ENCODE measurements at regions not wholly inside any gene's neighbourhood (a gene's known extent, or its start where the extent isn't known, plus 50 kb on each side); places are given as distances from the start of the nearest gene placed in this dataset.

DNA sequence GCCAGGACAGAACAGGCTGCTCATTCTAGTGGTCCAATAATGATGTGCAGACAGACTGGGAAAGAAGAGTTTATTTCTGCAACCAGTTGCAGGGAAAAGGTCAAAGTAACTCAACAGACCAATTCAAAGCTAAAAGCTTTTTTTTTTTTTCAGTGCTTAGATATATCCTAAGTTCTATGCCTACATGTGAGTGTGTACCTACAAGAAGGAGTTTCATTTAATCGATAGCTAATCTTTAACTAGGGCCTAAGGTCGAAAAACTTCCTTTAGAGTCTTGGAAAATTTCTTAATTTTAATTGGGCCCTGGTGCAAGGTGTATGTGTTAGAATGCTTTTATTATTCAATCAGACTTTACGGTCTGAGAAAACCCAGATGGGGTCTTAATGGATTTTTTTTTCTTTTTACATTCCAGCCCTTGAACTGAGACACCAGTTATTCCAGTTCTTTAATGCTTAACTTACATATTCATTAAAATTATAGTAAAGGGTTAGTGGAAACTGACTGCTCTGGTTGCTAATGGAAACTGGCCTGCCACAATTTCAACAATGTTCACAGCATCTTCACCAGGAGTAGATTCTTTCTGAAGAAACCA, 365.3 kb downstream of the MTRR start:
- 49 to 82% methylated on average over 3 of the region's 3 CpGs for WGBS, 2 donors
- DNase-seq (ENCODE audit: low spot score in 2 of 2) = no peak
- TF ChIP-seq, protein P1, sequence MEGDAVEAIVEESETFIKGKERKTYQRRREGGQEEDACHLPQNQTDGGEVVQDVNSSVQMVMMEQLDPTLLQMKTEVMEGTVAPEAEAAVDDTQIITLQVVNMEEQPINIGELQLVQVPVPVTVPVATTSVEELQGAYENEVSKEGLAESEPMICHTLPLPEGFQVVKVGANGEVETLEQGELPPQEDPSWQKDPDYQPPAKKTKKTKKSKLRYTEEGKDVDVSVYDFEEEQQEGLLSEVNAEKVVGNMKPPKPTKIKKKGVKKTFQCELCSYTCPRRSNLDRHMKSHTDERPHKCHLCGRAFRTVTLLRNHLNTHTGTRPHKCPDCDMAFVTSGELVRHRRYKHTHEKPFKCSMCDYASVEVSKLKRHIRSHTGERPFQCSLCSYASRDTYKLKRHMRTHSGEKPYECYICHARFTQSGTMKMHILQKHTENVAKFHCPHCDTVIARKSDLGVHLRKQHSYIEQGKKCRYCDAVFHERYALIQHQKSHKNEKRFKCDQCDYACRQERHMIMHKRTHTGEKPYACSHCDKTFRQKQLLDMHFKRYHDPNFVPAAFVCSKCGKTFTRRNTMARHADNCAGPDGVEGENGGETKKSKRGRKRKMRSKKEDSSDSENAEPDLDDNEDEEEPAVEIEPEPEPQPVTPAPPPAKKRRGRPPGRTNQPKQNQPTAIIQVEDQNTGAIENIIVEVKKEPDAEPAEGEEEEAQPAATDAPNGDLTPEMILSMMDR (IDR thresholded peaks at IDR 0.05) = no peak
- no peak for TF ChIP-seq POLR2A (IDR thresholded peaks at IDR 0.05)
- H3K4me3 ChIP-seq (ENCODE audit: low read depth, poor library complexity, severe bottlenecking) = no peak overlapping the region
- intact Hi-C loops (cut with DNase I; ENCODE audit: low total_unique reads) = no loop called here

DNA sequence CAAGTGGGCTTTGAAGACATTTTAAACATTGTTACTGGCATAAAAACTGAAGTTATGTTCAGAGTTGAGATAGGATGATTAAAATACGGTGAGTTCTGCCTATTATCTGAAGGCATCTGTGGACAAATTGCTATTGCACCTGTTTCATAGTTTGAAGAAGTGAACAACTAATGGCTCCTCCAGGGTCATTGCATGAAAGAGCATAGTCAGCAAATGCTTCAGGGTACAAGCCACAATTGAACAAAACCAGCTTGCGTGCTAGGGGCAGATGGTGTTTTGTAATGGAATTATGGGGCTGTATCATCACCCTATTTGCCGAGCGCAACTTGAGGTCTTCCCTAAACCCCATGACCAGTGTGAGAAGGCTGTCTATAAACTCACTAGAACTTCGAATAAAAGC, 369.1 kb downstream of the MTRR start:
- WGBS, 2 donors = 86 to 89% methylated on average over 5 of the region's 5 CpGs
- intact Hi-C loops (cut with DNase I; ENCODE audit: low total_unique reads) = no loop called here
- DNase-seq (ENCODE audit: low spot score in 2 of 2) = no peak
- TF ChIP-seq POLR2A (IDR thresholded peaks at IDR 0.05) = no peak
- TF ChIP-seq, protein P1 (IDR thresholded peaks at IDR 0.05) = no peak
- H3K4me3 ChIP-seq (ENCODE audit: low read depth, poor library complexity, severe bottlenecking) = no peak overlapping the region

DNA sequence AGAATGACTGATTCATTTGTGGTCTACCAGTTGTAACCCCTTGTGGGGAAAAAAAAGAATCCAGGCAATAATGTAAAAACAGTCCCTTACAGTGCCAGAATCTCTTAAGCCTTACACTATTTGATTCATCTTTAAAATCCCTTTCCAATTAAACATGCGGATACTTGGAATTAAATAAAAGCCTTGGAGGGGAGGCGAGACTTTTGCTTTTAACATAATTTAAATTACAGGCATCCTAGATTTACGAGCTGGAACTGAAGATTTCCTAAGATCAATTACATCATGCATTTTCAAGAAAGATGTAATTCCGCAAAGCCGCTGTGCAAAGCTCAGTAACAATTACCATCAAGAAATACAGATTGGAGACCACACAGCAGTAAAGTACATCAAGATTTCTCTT, 370.2 kb downstream of the MTRR start:
- H3K4me3 ChIP-seq (ENCODE audit: low read depth, poor library complexity, severe bottlenecking) = no peak overlapping the region
- no peak for TF ChIP-seq POLR2A (IDR thresholded peaks at IDR 0.05)
- TF ChIP-seq, protein P1 (IDR thresholded peaks at IDR 0.05) = no peak
- DNase-seq (ENCODE audit: low spot score in 2 of 2) = no peak
- WGBS, 2 donors = 23 to 26% methylated on average over 5 of the region's 5 CpGs
- intact Hi-C loops (cut with DNase I; ENCODE audit: low total_unique reads) = no loop called here

DNA sequence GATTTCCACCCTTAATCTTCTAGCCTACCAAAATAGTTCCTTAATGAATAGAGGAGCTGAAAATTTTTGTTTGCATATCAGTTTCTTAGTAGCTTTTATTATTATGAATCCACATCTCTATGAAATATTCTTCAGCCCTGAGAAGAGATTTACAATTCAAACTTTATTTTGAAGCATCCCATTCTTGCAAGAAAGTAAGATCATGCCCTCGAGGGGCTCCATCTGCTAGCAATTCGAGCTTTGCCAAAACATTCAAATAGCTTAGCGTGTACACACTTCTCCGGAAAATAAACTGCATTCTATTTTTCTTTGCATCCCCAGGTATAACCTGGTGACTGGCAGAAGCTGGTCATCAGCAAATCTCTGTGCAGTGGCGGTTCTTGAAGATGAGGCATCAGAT, 370.7 kb downstream of the MTRR start:
- no peak overlapping the region for H3K4me3 ChIP-seq (ENCODE audit: low read depth, poor library complexity, severe bottlenecking)
- 23 to 37% methylated on average over 5 of the region's 5 CpGs for WGBS, 2 donors
- intact Hi-C loops (cut with DNase I; ENCODE audit: low total_unique reads) = no loop called here
- no peak for DNase-seq (ENCODE audit: low spot score in 2 of 2)
- TF ChIP-seq, protein P1 (IDR thresholded peaks at IDR 0.05) = no peak
- TF ChIP-seq POLR2A (IDR thresholded peaks at IDR 0.05) = no peak

DNA sequence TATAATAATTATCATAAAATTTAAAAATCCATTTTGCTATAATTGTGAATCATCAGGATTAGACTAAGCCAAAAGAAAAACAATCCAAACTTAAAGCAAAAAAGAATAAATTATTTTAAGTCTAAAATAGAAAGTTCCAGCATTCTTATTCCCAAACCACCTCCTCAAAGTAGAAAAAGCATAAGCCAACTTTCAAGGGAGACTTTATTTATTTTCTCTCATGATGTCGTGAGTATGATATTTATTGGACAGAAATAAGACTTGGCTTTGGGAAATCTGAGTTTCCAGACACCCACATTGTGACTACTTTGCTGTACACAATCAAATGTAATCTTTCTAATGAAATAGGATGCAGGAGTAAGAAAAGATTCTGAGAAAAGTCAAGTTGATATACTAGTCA, 372.1 kb downstream of the MTRR start:
- no peak for DNase-seq (ENCODE audit: low spot score in 2 of 2)
- 0 to 58% methylated on average over 1 of the region's 1 CpG for WGBS, 2 donors
- no peak overlapping the region for H3K4me3 ChIP-seq (ENCODE audit: low read depth, poor library complexity, severe bottlenecking)
- intact Hi-C loops (cut with DNase I; ENCODE audit: low total_unique reads) = no loop called here
- TF ChIP-seq, protein P1 (IDR thresholded peaks at IDR 0.05) = no peak
- no peak for TF ChIP-seq POLR2A (IDR thresholded peaks at IDR 0.05)

DNA sequence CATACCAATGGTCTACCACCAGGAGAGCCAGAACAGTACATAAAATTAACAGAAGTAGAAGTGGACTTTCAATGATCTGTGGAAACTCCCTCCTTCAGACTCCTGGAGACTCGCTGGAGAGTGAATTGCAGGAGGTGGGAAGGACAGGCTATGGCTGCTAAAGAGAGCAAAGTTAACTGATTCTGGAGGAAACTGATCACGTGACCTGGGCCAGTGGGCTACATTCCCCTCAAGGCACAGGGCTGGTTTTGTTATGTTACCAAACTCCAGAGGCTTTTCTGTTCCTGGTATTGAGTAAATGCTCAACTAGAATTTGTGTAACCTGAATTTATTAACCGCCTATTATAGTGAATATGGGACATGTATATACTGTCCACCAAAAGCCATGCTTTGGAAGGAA, 372.6 kb downstream of the MTRR start:
- TF ChIP-seq, protein P1 (IDR thresholded peaks at IDR 0.05) = no peak
- no peak for TF ChIP-seq POLR2A (IDR thresholded peaks at IDR 0.05)
- H3K4me3 ChIP-seq (ENCODE audit: low read depth, poor library complexity, severe bottlenecking) = no peak overlapping the region

More for the DNA sequence above, 372.6 kb downstream of the MTRR start:
- 72 to 83% methylated on average over 3 of the region's 3 CpGs for WGBS, 2 donors
- intact Hi-C loops (cut with DNase I; ENCODE audit: low total_unique reads) = no loop called here
- DNase-seq (ENCODE audit: low spot score in 2 of 2) = no peak

Measured in lower leg skin (tissue), 4 donors.